ENCODE measurements at regions not wholly inside any gene's neighbourhood (a gene's known extent, or its start where the extent isn't known, plus 50 kb on each side); places are given as distances from the start of the nearest gene placed in this dataset.
"Not testable (repeated sequence)": the region's sequence is repeated elsewhere in the genome, so short reads cannot be mapped to it uniquely, and the experiment has no call there.

- DNase-seq (ENCODE audit: low read depth) = no peak
Observed at GRCh38 chr2:52463457-52463856, 1304.1 kb upstream of the CHAC2 start.

- DNase-seq (ENCODE audit: low read depth) = no peak
Observed at GRCh38 chr2:52456561-52457377, 1310.8 kb upstream of the CHAC2 start.

- peak; percentile 15 for DNase-seq (ENCODE audit: low read depth)
Observed at GRCh38 chr2:52454962-52455361, 1312.6 kb upstream of the CHAC2 start.

- DNase-seq (ENCODE audit: low read depth) = no peak
Observed at GRCh38 chr2:52452201-52452600, 1315.4 kb upstream of the CHAC2 start.

- DNase-seq (ENCODE audit: low read depth) = peak; percentile 34
Observed at GRCh38 chr2:52445686-52446085, 1321.9 kb upstream of the CHAC2 start.

- no peak for DNase-seq (ENCODE audit: low read depth)
Observed at GRCh38 chr2:52431352-52431760, 1336.2 kb upstream of the CHAC2 start.

- peak; percentile 84 for DNase-seq (ENCODE audit: low read depth)
Observed at GRCh38 chr2:52429740-52430139, 1337.9 kb upstream of the CHAC2 start.

- peak; percentile 18 for DNase-seq (ENCODE audit: low read depth)
Observed at GRCh38 chr2:52429171-52429570, 1338.4 kb upstream of the CHAC2 start.

GRCh38 chr2:52428224-52428623, 1339.4 kb upstream of the CHAC2 start:
- no peak for DNase-seq (ENCODE audit: low read depth)

GRCh38 chr2:52423655-52424054, 1343.9 kb upstream of the CHAC2 start:
- DNase-seq (ENCODE audit: low read depth) = no peak

GRCh38 chr2:52423111-52423510, 1344.5 kb upstream of the CHAC2 start:
- DNase-seq (ENCODE audit: low read depth) = peak; percentile 44

- no peak for DNase-seq (ENCODE audit: low read depth)
Observed at GRCh38 chr2:52416340-52416739, 1351.3 kb upstream of the CHAC2 start.

- DNase-seq (ENCODE audit: low read depth) = no peak
Observed at GRCh38 chr2:52414561-52415295, 1352.9 kb upstream of the CHAC2 start.

- DNase-seq (ENCODE audit: low read depth) = not testable (repeated sequence)
Observed at GRCh38 chr2:52409308-52410118, 1358.1 kb upstream of the CHAC2 start.

GRCh38 chr2:52405980-52406379, 1361.6 kb upstream of the CHAC2 start:
- DNase-seq (ENCODE audit: low read depth) = no peak

- no peak for DNase-seq (ENCODE audit: low read depth)
Observed at GRCh38 chr2:52404866-52405265, 1362.7 kb upstream of the CHAC2 start.

GRCh38 chr2:52404046-52404445, 1363.6 kb upstream of the CHAC2 start:
- DNase-seq (ENCODE audit: low read depth) = no peak

GRCh38 chr2:52402128-52402527, 1365.5 kb upstream of the CHAC2 start:
- no peak for DNase-seq (ENCODE audit: low read depth)

GRCh38 chr2:52396836-52397235, 1364.9 kb upstream of the NRXN1 start:
- no peak for DNase-seq (ENCODE audit: low read depth)

- DNase-seq (ENCODE audit: low read depth) = peak; percentile 83
Observed at GRCh38 chr2:52395912-52396311, 1364.0 kb upstream of the NRXN1 start.

GRCh38 chr2:52391621-52392020, 1359.7 kb upstream of the NRXN1 start:
- DNase-seq (ENCODE audit: low read depth) = peak; percentile 8

GRCh38 chr2:52390651-52391050, 1358.7 kb upstream of the NRXN1 start:
- peak; percentile 78 for DNase-seq (ENCODE audit: low read depth)

All from iris pigment epithelial cell (primary cell).